ELF-1 (cell line): ENCODE measurements at regions not wholly inside any gene's neighbourhood (a gene's known extent, or its start where the extent isn't known, plus 50 kb on each side); places are given as distances from the start of the nearest gene placed in this dataset.
A peak's percentile ranks its signal among the peaks of the same experiment; 100 is the strongest.
"Not testable (repeated sequence)": the region's sequence is repeated elsewhere in the genome, so short reads cannot be mapped to it uniquely, and the experiment has no call there.

Experiments
- DNase-seq: peaks from one replicate; pipeline ENCODE4 v3.0.0-alpha.2; 2016; ENCODE audit warnings: low read depth, low spot score

DNA sequence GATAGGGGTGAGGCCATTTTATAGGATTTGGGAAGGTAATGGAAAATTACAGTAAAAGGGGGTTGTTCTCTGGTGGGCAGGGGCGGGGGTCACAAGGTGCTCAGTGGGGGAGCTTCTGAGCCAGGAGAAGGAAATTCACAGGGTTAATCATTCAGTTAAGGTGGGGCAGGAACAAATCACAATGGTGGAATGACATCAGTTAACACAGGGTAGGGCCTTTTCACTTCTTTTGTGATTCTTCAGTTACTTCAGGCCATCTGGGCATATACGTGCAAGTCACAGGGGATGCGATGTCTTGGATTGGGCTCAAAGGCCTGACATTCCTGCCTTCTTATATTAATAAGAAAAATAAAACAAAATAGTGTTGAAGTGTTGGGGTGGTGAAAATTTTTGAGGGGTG lies 181.1 kb upstream of the TRPC7 start:
- not testable (repeated sequence) for DNase-seq

DNA sequence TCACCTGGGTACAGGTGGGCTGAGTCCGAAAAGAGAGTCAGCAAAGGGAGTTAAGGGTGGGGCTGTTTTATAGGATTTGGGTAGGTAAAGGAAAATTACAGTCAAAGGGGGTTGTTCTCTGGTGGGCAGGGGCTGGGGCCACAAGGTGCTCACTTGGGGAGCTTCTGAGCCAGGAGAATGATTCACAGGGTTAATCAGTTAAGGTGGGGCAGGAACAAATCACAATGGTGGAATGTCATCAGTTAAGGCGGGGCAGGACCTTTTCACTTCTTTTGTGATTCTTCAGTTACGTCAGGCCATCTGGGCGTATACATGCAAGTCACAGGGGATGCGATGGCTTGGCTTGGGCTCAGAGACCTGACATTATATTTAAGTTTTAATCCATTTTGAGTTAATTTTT lies 179.7 kb upstream of the TRPC7 start:
- not testable (repeated sequence) for DNase-seq

DNA sequence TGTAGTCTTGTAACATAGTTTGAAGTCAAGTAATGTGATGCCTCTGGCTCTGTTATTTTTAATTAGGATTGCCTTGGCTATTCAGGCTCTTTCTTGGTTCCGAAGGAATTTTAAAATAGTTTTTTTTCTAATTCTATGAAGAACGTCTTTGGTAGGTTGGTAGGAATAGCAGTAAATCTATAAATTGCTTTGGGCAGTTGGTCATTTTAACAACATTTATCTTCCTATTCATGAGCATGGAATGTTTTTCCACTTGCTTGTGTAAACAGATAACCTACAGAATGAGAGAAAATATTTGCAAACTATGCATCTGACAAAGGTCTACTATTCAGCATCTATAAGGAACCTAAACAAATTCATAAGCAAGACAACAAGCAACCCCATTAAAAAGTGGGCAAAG lies 173.2 kb upstream of the TRPC7 start:
- no peak for DNase-seq

DNA sequence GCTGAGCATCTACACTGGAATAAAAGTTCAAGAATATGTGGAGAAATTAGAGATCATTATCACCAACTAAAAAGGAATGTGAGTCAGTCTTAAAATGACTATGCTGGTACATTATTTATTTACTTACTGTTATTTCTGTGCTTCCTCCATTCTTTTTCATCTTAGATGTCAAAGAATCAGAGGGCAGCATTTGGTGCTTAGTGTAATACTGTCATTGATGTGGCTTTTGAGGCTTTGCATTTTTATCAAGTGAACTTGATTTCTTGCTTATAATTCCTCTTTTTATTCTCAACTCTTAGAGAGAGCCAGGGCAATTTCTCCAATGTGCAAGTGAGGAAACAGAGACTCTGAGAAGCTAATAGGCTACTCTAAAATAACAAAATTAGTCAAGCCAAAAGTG lies 163.7 kb upstream of the TRPC7 start:
- no peak for DNase-seq

DNA sequence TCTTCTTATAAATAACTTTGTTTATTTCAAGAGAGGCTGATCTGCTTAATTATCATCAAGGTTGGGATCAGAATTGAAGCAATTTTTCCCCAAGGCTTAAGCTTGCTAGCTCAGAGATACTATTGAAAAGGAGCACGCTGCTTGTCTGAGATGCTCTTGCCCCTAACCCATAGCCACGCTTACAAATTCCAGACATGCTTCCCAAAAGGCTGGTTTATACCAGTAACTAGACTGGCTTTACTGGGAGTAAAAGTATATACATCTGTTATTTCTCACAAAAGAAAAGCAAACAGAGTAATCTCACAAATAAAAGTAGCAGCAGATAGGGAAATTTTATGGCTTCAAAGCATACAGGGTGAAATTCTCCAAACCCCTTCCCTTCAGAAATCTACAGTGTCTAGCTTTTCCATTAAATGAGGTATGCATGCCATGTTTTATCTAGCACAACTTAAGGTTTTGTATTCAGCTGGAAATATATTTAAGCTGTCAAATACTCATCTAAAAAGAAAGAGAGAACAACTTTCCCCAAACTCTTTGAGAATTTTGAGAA lies 163.2 kb upstream of the TRPC7 start:
- no peak for DNase-seq

DNA sequence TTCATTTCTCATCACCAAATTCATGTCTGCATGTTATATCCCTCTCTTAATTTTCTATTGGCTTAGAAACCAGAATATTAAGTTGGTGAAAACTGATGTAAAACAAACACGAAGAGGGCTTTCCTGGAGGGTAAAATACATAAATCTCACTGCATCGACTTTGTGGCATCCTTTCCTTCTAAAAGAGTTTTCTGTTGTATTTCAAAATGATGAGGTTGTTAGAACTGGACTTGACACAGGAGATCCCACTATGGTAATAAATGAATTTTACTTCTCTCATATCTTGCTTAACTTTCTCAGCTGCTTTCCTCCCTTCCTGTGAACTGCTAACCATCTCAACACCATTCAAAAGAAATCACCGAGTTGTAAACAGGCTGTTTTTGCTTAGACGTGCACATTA lies 162.0 kb upstream of the TRPC7 start:
- DNase-seq, result no peak

DNA sequence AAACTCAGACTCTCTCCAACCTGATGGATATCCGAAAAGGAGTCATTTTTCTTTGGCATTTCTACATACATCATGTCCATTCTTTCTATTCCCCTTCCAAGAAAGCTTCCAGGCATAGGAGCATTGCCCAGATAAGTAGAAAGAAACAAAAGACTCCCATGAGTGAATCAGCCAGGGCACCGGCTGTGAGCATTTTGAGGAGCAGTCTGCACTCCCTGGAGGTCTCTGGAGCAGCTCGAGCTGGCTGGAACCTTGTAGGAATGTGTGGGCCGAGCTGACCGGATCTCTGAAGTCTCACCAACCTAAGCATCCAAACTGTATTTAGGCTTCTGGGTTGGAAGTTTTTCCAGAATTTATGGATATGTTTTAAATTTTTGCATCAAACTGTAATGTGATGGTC lies 161.4 kb upstream of the TRPC7 start:
- DNase-seq, result no peak

DNA sequence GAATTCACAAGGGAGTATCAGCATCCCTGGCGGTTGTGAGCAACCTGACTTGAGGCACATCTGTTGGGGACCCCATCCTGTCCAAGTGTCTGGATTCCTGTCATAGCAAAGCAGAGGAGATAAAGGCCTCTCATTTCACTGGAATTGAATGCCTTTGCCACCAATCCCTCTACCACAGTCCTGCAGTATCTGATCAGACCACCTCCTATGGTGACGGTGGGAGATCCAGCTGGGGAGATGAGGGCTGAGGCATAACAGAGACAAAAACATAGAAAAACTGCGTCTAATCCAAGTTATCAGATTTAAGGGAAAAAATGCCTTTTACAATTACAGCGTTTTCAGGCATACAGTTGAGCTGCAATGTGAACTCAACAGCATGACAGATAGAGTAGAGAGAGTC lies 160.7 kb upstream of the TRPC7 start:
- DNase-seq, result no peak

DNA sequence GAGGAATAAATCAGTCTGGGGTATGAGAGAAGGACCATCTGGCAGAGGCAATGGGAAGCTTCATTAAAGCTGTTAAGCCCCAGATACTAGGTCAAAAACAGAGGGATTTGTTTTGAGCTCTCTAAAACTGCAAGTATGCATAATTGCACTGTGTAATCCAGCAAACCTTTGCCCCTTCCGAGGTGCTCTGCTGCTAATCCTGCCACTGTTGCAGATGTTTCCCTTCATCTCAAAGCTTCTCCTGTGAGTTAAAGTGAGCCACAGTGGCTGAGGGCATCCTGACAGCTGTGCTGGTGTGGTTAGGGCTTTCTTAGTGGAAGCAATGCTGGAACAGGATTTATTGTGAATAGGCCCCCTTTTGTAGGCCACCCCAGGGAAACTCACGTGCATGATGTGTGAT lies 160.3 kb upstream of the TRPC7 start:
- peak; percentile 24 for DNase-seq

DNA sequence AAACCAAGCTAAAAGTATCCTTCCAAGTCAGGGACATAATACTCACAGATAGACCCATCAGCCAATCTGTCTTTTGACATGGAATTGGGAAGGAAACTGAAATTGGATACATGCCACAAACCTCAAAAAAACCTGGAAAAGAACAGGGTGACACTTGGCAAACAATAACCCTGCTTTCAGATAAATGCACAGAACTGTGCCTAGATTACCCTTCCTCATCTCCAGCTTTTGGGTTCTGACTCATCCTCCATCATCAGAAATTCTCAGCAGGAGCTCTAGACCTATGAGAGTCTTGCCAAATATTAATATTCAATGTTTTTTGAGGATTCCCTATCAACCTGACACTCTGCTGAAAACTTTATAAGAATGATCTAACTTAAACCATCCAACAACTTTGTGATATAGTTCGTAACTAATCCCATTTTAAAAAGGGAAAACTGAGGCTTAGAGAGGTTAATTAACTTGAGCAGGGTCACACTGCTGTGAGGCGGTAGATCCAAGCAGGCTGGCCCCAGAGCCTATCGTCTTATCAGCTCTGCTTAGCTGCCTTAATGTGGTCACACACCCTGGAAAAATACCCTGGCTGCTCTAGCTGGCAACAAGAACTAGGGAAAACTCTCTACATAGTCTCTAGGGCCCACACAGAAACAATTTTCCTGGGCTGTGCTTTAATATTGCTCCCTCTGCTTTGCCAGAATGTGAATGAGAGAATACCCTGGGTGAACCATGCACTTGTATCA lies 157.0 kb upstream of the TRPC7 start:
- DNase-seq, result no peak

DNA sequence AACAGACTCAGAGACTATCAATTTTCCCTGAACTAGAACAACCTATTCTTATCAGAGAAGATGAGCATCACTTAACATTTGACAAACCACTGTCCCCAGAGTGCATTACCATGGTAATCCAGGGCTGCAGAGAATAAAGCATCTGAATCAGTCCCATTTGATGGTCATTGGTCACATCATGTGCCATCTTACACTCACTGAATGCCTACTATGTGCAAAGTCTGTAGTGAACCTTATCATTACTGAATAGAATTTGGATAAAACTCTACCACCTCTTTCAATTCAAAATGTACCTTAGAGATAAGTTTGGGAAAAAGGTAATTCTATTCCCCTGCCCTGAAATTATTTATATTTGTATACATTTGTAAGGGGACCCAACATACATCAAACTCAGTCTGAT lies 156.4 kb upstream of the TRPC7 start:
- DNase-seq, result no peak

DNA sequence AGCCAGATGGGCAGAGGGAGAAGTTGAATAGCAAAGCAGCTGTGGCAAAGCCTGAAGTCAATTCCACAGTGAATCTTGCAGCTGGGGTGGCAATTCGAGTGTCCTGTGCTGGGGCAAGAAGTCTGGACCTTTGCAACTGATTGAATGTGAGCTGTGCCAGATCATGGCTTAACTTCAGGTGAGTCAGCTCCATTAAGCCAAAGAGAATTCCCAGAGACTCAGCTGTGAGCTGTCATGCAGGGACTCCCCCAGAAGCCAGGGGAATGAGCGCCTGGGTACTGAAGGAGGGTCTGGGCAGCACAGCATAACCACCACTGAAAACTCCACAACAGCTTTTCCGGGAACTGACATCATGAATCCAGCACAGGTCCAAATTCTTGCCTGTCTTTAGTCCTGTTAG lies 153.5 kb upstream of the TRPC7 start:
- peak; percentile 42 for DNase-seq

DNA sequence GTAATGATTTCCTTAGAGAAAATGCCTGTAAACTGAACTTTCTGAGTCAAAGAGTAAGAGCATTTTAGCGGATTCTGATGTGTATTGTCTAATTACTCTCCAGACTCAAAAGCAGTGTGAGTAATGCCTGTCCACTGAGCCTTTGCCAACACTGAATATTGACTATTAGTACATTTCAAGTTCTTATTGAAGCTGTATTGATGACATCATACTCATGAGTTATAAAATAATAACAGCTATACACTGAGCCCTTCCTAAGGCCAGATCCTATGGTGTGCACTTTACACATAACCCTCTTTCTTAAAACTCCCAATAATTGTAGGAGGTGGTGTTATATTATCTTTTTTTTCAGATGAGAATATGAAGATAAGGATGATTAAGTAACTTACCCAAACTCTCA lies 152.8 kb upstream of the TRPC7 start:
- DNase-seq, result no peak

DNA sequence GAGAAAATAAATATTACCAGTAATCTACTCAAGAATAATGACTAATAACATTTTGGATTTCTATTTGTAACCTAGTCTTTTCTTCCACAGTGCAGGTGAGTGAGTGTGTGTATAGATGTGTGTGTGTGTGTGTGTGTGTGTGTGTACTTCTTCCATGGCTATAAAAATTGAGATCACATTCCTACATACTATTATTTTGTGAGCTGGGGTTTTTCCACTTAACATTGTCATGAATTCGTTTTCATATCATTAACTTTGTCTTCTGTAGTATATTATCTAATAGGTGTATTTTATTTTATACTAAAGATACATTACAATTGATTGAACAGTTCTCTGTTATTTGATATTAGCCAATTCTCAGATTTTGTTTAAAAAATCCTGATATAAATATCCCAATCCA lies 152.4 kb upstream of the TRPC7 start:
- no peak for DNase-seq

DNA sequence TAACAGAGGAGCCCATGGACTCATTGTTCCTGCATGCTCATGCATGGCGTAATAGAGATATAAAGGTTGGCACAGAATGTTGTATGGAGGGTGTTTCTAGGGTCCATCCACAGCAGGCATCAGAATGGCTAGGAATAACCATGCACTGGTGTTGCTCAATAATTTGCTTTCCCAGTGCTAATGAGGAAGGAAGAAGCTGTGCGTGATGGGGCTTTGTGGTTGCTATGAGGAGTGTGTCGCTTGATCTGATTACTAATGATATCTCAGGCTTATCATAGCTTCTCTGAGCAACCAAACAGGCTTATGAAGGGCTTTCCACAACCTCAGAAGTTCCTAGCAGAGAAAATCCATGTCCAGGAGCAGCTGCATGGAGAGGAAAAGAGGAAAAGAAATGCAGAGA lies 151.3 kb upstream of the TRPC7 start:
- DNase-seq, result no peak

DNA sequence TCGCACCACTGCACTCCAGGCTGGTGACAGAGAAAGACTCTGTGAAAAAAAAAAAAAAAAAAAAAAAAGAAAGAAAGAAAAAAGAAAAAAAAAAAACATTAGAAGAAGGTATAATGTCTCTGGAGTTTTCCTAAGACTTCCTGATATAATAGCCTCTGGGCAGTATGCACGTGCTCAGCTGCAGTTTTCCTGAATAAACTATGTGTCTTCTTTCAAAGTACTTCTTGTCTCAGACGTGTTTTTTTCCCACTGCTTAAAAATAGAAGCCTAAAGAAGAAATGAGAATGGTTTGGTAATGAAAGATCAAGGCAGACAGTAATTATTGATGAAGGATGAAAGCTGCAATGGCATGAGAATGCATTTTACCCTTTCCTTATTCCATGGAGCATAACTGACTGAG lies 148.1 kb upstream of the TRPC7 start:
- DNase-seq, result no peak

DNA sequence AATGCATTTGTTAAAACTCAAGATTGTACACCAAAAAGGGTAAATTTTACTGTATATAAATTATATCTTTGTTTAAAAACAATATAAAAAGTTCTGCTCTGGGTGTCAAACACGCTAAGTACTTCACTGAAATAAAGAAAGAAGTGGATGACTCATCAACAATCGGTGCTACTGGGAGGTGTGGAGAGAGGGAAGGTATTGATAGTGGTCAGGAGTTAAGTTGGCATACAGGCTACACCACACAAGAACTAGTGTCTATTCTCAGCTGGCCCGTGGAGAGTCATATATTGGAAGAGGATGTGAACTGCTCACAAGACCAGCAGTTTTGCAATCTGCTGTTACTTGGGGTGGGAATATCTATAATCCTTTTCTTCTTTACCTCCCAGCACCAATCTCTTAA lies 145.7 kb upstream of the TRPC7 start:
- DNase-seq, result no peak

DNA sequence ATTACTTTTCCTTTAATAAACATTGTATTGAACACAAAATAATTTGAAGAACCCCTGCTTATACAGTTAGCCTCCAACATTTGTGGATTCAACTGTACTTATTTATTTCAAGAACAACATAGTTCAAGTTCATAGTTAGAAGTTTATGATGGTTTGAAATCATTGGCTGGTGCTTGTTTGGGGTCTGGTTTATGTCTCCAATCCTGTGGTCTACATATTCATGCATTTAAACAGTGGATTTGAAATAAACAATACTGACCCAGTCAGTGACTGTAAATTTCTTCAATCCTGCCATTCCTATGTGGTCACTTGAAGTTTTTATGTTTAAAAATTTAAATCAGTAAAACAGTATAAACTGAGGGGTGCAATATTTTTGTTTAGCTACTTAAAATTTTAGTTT lies 145.1 kb upstream of the TRPC7 start:
- no peak for DNase-seq

DNA sequence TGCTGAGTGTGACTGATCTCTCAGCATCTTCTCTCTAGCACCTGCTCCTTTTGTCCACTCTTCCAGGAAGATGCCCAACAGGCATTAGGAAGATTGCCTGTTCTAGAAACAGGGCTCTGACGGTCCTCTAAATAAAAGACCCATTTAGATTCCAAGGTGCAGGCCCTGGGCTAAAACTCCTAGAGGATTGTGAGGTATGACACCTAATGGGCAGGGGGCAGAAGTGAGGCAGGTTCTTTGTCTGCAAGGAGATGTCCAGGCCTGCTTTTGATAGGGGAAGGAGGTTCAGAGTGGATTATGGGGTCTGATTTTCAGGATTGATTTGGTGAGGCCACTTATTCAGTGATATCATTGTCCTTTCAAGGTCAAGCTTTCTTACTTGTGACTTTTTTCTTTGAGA lies 140.8 kb upstream of the TRPC7 start:
- DNase-seq, result peak; percentile 18

DNA sequence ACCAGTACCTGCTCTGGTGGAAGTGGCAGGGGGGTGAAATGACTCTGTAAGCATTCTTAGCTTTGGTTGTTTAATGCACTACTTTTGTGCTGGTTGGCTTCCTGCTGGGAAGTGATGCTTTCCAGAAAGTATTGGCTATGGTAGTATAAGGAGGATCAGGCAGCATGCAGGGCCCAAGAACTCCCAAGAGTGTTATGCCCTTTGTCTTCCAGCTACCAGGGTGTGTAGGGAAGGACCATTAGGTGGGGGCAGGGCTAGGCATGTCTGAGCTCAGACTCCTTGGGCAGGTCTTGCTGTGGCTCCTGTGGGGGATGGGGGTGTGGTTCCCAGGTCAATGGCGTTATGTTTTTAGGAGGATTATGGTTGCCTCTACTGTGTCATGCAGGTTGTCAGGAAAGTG lies 135.8 kb upstream of the TRPC7 start:
- no peak for DNase-seq

DNA sequence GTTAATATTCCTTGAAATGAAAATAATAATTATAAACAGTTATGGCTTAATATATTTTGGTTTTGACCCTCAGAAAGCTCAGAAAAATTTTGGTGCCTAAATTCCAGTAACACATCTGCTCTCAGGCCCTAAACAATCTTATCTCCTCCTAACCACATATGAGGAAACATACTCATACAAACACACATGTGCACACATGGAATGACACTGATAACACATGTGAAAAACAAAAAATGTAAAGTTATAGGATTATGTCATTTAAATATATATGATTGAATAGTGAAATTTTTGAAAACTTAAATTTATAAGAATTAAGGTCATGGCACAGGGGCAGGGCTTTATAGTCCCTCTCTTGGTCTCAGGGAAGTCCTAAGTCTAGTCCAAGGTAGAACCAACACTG lies 127.2 kb upstream of the TRPC7 start:
- no peak for DNase-seq

DNA sequence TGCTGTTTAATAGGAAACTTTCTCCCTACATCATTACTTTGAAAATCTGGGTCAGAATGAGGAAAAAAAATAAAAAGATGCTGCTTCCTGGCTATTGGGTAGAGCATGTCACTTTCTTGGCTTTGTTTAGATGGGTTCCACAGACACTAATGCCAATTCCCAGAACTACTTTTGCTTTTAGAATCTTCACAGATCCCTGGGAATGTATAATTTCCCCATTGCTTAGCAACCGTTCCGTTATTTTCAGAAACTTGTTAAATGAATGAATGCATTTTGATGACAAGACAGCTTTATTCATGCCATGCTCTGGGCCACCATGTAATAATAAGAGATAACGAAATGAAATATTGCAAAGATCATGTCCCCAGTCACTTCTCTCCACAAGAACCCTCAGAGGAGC lies 126.5 kb upstream of the TRPC7 start:
- no peak for DNase-seq

DNA sequence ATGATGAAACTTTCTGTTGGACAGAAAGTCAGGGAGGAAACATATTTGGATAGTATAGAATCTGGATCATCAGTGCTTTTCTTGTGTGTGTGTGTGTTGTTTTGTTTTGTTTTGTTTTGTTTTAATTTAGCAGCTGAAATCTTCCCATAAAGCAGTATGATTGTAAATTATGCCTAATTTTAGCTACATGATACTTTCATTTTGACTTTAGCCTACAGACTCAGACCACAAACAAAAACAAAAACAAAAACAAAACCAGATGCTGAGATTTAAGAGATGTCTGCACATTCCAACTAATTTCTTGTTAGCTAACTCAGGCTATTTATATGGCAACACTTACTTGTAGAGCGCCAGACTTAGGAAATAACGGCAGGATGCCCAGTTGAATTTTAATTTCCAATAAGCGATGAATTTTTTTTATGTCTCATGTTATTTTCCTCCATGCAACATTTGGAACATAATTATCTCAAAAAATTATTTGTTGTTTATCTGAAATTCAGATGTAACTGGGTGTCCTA lies 119.5 kb upstream of the TRPC7 start:
- no peak for DNase-seq

DNA sequence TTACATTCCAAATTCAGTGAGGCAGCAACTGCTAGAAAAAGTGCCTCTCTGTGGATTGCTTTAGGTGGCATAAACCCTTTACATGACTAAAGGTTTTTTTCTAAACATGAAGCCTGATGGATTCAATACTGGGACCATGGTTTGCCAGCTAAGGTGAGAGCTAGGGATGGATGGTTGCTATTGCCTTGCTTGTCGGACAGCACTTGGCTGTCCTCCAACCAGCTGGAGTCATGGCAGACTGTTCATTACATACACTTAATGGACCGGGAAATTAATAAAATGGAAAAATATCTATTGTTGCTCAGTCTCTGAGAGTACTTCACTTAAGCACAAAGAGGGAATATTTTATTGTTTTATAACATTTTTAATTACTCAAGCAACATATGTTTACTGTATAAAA lies 116.9 kb upstream of the TRPC7 start:
- DNase-seq, result no peak
